Mucosa of descending colon (tissue), 3 donors: ENCODE measurements at regions not wholly inside any gene's neighbourhood (a gene's known extent, or its start where the extent isn't known, plus 50 kb on each side); places are given as distances from the start of the nearest gene placed in this dataset.

Experiments used
- ATAC-seq: fragments of 200-7000 bp; cut with Tn5 transposase; one replicate; pipeline ENCODE4 v1.9.1; 2020; ENCODE audit warnings: mild to moderate bottlenecking, moderate library complexity
- DNase-seq, 3 donors: peaks; one replicate each; pipeline ENCODE4 v3.0.0-alpha.2; 2020
- H3K36me3 ChIP-seq: fragments of 200-600 bp; one replicate; pipeline ENCODE4 v1.8.0; 2021; ENCODE audit warnings: low read depth, mild to moderate bottlenecking
- H3K4me1 ChIP-seq: fragments of 200-600 bp; one replicate; pipeline ENCODE4 v1.8.0; 2021; ENCODE audit warnings: low read depth, mild to moderate bottlenecking
- H3K4me3 ChIP-seq: fragments of 200-600 bp; one replicate; pipeline ENCODE4 v1.8.0; 2021; ENCODE audit warnings: mild to moderate bottlenecking
- H3K9me3 ChIP-seq: fragments of 200-600 bp; one replicate; pipeline ENCODE4 v1.8.0; 2021; ENCODE audit warnings: mild to moderate bottlenecking
- intact Hi-C, 2 donors: fragments of 100-400 bp; cut with DNase I in 1 of 2; cut with micrococcal nuclease in 1 of 2; formaldehyde crosslinking; loops; one replicate each; pipeline versions ENCODE4 v1.11.0 to v1.11.1; 2022; cut with DNase I, micrococcal nuclease
- TF ChIP-seq, protein P1 (sequence below): fragments of 200-600 bp; IDR thresholded peaks from one replicate; pipeline ENCODE4 v1.8.0; 2022; ENCODE audit warnings: antibody characterized with exemption, mild to moderate bottlenecking
- donor health status: DM: no; HTN: no; CAD: no; lungs with moderate emphysema.
- donor health status: DM: no; HTN: no; CAD: no.
- donor health status: DM: no; HTN: yes; CAD: no.

DNA sequence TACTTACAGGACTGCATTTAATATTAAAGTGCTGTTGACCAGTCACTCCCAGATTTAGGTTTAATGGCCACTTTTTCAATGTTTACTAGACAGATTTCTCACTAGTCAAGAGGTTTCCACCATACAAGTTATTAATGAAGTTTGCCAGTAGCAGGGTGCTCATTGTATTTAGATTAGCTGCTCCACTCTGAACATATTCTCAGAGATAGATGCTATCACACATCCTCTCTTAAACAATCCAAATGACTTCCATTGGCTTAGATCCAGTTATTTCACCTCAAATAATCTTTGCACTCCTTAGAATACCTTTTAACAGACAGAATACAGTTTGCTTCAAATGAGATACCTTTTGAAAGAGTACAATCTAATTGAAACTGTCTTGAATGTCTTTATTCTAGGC, 276.1 kb downstream of the HDGFL1 start:
- TF ChIP-seq, protein P1, sequence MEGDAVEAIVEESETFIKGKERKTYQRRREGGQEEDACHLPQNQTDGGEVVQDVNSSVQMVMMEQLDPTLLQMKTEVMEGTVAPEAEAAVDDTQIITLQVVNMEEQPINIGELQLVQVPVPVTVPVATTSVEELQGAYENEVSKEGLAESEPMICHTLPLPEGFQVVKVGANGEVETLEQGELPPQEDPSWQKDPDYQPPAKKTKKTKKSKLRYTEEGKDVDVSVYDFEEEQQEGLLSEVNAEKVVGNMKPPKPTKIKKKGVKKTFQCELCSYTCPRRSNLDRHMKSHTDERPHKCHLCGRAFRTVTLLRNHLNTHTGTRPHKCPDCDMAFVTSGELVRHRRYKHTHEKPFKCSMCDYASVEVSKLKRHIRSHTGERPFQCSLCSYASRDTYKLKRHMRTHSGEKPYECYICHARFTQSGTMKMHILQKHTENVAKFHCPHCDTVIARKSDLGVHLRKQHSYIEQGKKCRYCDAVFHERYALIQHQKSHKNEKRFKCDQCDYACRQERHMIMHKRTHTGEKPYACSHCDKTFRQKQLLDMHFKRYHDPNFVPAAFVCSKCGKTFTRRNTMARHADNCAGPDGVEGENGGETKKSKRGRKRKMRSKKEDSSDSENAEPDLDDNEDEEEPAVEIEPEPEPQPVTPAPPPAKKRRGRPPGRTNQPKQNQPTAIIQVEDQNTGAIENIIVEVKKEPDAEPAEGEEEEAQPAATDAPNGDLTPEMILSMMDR = no peak
- H3K4me3 ChIP-seq = no peak overlapping the region
- no peak for DNase-seq
- no peaks in the 10 kb centered on the region for H3K4me1 ChIP-seq
- ATAC-seq = no peak
- H3K9me3 ChIP-seq = no peaks in the 10 kb centered on the region
- no peaks in the 10 kb centered on the region for H3K36me3 ChIP-seq
- intact Hi-C loops = no loop called here

DNA sequence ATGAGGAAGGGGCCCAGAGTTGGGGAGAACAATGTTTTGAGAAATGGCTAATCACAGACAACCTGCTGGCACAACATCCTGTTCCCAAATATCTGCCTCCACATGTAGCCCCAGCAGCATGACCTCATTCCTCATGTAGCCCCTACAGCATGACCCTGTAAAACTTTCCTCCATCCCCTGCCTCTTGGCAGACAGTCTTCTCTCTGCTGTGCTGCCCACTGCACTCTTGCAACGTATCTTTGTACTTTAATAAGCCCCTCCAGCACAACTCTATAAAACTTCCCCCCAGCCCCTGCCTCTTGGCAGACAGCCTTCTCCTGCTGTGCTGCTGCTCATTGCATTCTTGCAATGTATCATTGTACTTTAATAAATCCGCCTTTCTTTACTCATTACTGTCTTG, 278.8 kb downstream of the HDGFL1 start:
- intact Hi-C loops = no loop called here
- H3K4me1 ChIP-seq = no peaks in the 10 kb centered on the region
- DNase-seq (no peak), ATAC-seq (no peak)
- TF ChIP-seq, protein P1 = no peak
- H3K4me3 ChIP-seq = no peak overlapping the region
- no peaks in the 10 kb centered on the region for H3K9me3 ChIP-seq
- H3K36me3 ChIP-seq = no peaks in the 10 kb centered on the region

DNA sequence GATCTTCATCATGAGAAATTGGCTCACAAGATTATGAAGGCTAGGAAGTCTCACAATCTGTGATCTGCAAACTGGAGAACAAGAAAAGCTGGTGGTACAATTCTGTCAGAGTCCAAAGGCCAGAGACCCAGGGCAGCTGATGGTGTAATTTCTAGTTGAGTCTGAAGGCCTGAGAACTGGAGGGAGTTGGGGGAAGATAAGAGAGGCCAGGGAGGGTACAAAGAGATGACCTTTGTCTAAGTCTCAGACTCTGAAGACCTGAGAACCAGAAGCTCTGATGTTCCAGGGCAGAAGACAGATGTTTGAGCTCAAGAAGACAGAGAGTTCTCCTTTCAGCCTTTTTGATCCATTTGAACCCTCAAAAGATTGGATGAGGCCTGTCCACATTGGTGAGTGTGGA, 280.6 kb downstream of the HDGFL1 start:
- H3K9me3 ChIP-seq = no peaks in the 10 kb centered on the region
- intact Hi-C loops = no loop called here
- H3K4me1 ChIP-seq = no peaks in the 10 kb centered on the region
- no peak overlapping the region for H3K4me3 ChIP-seq
- ATAC-seq = no peak
- DNase-seq = no peak
- TF ChIP-seq, protein P1 = no peak
- no peaks in the 10 kb centered on the region for H3K36me3 ChIP-seq

DNA sequence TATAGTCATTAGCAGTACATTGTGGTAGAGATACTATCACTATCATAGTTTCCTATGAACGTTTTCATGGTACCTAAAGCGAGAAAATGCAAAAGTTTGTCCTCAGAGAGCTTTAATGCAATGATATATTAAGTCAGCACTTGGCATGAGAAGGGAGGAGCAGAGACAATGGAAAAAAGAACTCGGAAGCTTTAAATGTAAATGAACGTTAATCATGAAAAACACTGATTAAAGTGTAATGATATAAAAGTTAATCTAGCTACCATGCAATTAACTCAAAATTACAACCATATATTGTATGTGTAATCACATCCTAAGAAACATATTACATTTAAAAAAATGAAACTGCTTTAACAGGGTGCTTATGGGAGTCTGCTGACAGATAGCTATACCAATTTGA, 282.7 kb downstream of the HDGFL1 start:
- Histone ChIP-seq H3K36me3 (no peaks in the 10 kb centered on the region), H3K4me3 (no peak overlapping the region), H3K9me3 (no peaks in the 10 kb centered on the region), H3K4me1 (no peaks in the 10 kb centered on the region)
- intact Hi-C loops = no loop called here
- TF ChIP-seq, protein P1 = no peak
- ATAC-seq (no peak), DNase-seq (no peak)

DNA sequence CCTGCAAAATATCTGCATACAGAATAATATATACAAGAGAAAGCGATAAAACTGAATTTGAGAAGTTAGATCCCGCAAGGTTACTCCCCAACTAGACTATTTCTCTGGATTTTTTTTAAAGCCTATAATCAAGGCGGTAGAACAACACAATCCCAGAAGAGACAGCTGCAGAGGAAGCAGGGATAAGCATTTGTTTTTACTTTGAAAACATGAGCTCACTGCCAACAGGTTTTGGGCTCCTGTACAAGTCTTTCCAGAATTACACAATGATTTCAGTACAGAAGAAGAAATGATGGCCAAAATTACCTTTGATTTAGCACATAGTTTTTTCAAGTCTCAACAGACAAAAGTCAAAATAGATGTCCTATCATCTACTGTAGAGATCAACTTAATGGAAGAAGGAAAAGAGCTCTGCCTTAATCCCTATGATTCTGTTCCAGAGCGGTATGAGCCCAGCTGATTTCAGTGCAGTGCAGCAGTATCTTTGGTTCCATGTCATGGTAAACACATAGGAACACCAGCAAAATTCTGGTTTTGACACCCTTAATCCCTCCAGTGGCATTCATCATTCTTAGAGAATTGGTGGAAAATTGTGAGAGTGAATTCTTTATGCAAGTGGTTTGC, 304.3 kb downstream of the HDGFL1 start:
- DNase-seq (no peak), ATAC-seq (no peak)
- intact Hi-C loops = no loop called here
- TF ChIP-seq, protein P1 = no peak
- Histone ChIP-seq H3K4me1 (no peaks in the 10 kb centered on the region), H3K4me3 (no peak overlapping the region), H3K36me3 (no peaks in the 10 kb centered on the region), H3K9me3 (no peaks in the 10 kb centered on the region)

DNA sequence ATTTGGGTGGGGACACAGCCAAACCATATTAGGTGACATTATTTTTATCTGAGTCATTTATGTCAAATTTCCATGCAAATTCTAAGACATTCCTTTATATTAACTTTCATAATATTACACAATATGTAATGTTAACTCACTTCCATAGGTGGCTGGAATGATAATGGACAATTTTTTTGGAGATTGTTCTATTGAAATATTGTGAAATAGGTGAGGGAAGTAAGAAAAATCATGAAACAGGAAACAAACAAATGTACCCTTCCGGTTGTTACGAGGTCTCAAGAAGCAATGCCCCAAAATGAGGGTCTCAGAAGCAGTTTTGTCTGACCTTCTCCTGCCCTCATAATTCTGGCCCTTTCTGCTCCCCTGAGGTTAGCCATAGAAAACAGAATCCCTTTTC, 306.5 kb downstream of the HDGFL1 start:
- TF ChIP-seq, protein P1 = no peak
- no peak for ATAC-seq
- Histone ChIP-seq H3K9me3 (no peaks in the 10 kb centered on the region), H3K4me3 (no peak overlapping the region), H3K4me1 (no peaks in the 10 kb centered on the region), H3K36me3 (no peaks in the 10 kb centered on the region)
- no peak for DNase-seq
- intact Hi-C loops = no loop called here
